RWPE2 (cell line): ENCODE measurements at regions not wholly inside any gene's neighbourhood (a gene's known extent, or its start where the extent isn't known, plus 50 kb on each side); places are given as distances from the start of the nearest gene placed in this dataset.

Experiments
- ATAC-seq: fragments of 200-7000 bp; cut with Tn5 transposase; 3 replicates; pipeline ENCODE4 v1.9.1; 2021; ENCODE audit warnings: low read depth
- DNase-seq: peaks from one replicate; pipeline ENCODE4 v3.0.0-alpha.2; 2020; ENCODE audit warnings: low spot score
- H3K27ac ChIP-seq: fragments of 450-650 bp; 2 replicates; pipeline ENCODE4 v1.5.1; 2017; ENCODE audit warnings: mild to moderate bottlenecking; ENCODE audit not compliant: poor library complexity, severe bottlenecking
- H3K27me3 ChIP-seq: fragments of 250-450 bp; sonication (Bioruptor Pico); 2 replicates; pipeline ENCODE4 v1.5.1; 2021; ENCODE audit warnings: mild to moderate bottlenecking, moderate library complexity; ENCODE audit not compliant: insufficient read depth, poor library complexity, severe bottlenecking
- H3K36me3 ChIP-seq: fragments of 250-450 bp; sonication (Bioruptor Pico); 2 replicates; pipeline ENCODE4 v1.5.1; 2020; ENCODE audit warnings: low read depth, mild to moderate bottlenecking, moderate library complexity
- H3K4me1 ChIP-seq: fragments of 250-450 bp; sonication (Bioruptor Pico); 2 replicates; pipeline ENCODE4 v1.5.1; 2021; ENCODE audit warnings: mild to moderate bottlenecking, moderate library complexity; ENCODE audit not compliant: insufficient read depth, poor library complexity, severe bottlenecking
- H3K4me3 ChIP-seq: fragments of 250-450 bp; sonication (Bioruptor Pico); 2 replicates; pipeline ENCODE4 v1.5.1; 2021; ENCODE audit warnings: mild to moderate bottlenecking, moderate library complexity; ENCODE audit not compliant: severe bottlenecking
- H3K9me3 ChIP-seq: fragments of 250-450 bp; sonication (Bioruptor Pico); 2 replicates; pipeline ENCODE4 v1.5.1; 2021; ENCODE audit warnings: mild to moderate bottlenecking, moderate library complexity; ENCODE audit not compliant: severe bottlenecking
- CTCF ChIP-seq: fragments of 450-650 bp; IDR thresholded peaks from one replicate; pipeline ENCODE4 v1.5.1; 2017; ENCODE audit warnings: mild to moderate bottlenecking, moderate library complexity; ENCODE audit not compliant: poor library complexity, severe bottlenecking

DNA sequence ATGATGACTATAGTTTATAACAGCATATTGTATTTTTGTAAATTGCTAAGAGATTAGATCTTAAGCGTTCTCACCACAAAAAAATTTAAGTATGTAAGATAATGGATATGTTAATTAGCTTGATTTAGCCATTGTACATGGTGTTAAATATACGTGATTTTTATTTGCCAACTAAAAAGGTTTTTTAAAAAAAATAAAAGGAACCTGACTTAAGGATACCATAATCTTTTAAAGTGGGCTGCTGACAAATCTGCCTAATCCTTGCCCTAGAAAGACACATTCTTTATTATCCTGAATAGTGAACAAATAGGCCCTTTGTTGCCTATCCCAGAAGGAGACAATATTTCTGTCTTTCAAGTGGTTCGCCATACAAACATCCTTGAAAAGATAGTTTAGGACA is 94.6 kb upstream of the FAM47C start:
- no peak overlapping the region for H3K4me3 ChIP-seq
- no peaks in the 10 kb centered on the region for H3K4me1 ChIP-seq
- no peaks in the 10 kb centered on the region for H3K9me3 ChIP-seq
- ATAC-seq (no peak), DNase-seq (no peak)
- no peaks in the 10 kb centered on the region for H3K36me3 ChIP-seq
- H3K27ac ChIP-seq = no peak overlapping the region
- no peaks in the 10 kb centered on the region for H3K27me3 ChIP-seq
- no peak for TF ChIP-seq CTCF

DNA sequence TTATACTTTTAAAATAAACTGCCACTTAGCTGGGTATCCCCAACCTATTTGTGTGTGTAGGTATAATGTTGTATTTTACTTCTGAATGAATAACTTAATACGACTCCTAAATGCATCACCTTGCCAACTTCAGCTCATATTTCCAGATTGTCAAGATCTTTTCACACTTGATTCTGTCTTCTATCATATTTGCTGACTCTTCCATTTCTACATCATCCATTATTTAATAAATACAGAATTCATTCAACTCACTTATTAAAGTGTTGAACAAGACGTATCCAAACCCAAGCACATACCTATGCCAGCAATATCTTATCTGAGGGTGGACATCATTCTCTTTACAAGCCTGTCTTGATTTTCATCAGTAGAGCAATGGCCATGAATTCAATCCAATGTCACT is 91.2 kb upstream of the FAM47C start:
- ATAC-seq (no peak), DNase-seq (no peak)
- Histone ChIP-seq H3K27ac (no peak overlapping the region), H3K27me3 (no peaks in the 10 kb centered on the region), H3K4me3 (no peak overlapping the region), H3K36me3 (no peaks in the 10 kb centered on the region), H3K4me1 (no peaks in the 10 kb centered on the region), H3K9me3 (no peaks in the 10 kb centered on the region)
- no peak for TF ChIP-seq CTCF

DNA sequence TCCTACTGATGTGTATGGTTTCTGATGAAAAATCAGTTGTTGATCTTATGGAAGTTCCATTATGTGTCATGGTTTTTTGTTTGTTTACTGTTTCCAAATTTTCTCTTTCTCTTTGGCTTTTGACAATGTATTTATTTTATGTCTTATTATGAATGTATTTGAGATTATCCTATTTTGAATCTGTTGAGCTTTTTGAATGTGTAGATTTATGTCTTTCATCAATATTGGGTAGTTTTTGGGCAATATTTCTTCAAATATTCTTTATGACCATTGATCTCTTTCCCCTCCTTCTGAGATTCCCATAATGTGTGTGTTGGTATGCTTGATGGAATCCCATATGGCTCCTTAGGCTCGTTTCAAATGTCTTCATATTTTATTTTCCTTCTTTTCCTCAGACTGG is 80.5 kb upstream of the FAM47C start:
- DNase-seq (no peak), ATAC-seq (no peak)
- TF ChIP-seq CTCF = no peak
- Histone ChIP-seq H3K27ac (no peak overlapping the region), H3K4me1 (no peaks in the 10 kb centered on the region), H3K27me3 (no peaks in the 10 kb centered on the region), H3K36me3 (no peaks in the 10 kb centered on the region), H3K9me3 (no peaks in the 10 kb centered on the region), H3K4me3 (no peak overlapping the region)

DNA sequence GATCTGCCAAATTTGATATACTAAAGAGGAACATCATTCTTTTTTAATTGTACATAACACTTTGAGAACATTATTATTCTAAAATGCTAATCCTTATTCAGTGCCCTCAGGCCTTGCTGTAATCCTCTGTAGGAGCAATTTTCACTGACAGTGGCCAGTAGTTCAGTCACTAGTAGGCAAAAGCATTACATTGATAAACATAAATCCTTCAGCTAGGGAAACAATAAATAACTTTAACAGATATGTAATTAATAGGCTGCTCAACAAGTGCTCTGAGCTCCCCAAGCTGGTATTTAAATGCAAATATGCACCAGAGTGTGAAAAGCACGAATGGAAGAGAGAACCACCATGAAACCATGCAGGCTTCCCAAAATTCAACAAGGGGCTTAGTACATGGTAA is 77.7 kb upstream of the FAM47C start:
- DNase-seq (no peak), ATAC-seq (no peak)
- Histone ChIP-seq H3K4me1 (no peaks in the 10 kb centered on the region), H3K27ac (no peak overlapping the region), H3K9me3 (no peaks in the 10 kb centered on the region), H3K27me3 (no peaks in the 10 kb centered on the region), H3K4me3 (no peak overlapping the region), H3K36me3 (no peaks in the 10 kb centered on the region)
- TF ChIP-seq CTCF = no peak

- no peak for DNase-seq
Observed at GRCh38 chrX:36947214-36947613, 61.0 kb upstream of the FAM47C start.

More at GRCh38 chrX:36947214-36947613, 61.0 kb upstream of the FAM47C start:
- Histone ChIP-seq H3K36me3 (no peaks in the 10 kb centered on the region), H3K4me1 (no peaks in the 10 kb centered on the region), H3K9me3 (no peaks in the 10 kb centered on the region), H3K27ac (no peak overlapping the region), H3K27me3 (no peaks in the 10 kb centered on the region), H3K4me3 (no peak overlapping the region)
- no peak for ATAC-seq
- no peak for TF ChIP-seq CTCF
